ENCODE measurements at regions not wholly inside any gene's neighbourhood (a gene's known extent, or its start where the extent isn't known, plus 50 kb on each side); places are given as distances from the start of the nearest gene placed in this dataset.

DNA sequence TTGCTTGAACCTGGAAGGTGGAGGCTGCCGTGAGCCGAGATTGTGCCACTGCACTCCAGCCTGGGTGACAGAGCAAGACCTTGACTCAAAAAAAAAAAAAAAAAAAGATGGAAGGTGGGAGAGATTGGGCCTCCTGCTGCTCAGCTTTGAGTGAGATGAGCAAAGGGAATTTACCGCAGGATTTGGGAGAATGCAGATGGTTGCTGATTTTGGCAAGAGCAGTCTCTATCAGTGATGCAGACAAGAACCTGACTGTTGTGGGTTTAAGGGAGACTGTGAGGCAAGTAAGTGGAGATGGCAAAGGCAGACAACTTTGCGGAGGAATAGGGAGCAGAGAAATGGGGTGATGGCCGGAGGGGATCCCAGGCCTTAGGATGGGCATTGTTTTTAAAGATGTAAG is 1140.8 kb upstream of the AUTS2 start:
- DNase-seq: no peak

- no peak for DNase-seq
Observed at GRCh38 chr7:68458010-68458908, 1140.0 kb upstream of the AUTS2 start.

DNA sequence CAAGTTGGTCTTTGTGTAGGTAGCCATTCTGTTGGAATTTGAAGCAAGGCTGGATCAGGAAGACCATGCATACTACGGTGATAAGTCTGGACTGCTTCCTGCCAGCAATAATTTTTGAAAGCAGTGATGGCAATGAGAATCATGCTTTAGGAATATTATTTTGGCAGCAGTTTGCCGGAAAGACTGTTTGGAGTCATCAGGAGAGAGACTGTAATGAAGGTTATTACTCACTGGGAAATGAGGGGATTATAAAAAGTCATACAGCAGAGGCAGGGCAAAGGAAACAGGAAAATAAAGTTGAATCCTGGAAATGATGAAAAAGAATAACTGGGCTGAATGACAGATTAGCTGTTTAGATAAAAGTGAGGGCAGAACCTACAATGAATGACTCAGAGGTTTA is 1136.8 kb upstream of the AUTS2 start:
- no peak for DNase-seq

DNA sequence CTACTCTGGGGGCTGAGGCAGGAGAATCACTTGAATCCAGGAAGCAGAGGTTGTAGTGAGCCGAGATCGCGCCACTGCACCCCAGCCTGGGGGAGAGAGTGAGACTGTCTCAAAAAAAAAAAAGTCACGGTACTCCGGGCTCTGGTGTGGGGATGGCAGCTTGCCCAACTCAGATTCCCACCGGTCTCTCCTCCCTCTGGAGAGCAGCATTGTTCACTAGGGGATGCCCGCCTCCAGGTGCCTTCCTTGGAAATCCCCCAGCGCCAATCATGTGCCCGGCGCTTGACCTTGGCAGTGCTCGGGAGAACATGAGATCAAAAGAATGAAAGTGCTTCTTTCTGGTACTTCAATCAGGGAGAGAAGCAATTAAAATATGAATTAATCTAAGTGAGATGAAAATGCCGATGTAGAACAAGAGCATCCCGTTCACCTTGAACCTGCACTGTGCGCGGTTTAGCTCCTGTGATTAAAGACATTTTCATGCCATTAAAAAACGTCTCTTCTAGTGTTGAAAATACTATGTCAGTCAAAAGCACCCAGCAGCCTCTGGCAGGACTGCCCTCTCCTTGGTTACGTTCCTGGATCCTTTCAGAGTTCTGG is 1127.3 kb upstream of the AUTS2 start:
- DNase-seq: no peak

- DNase-seq: no peak
Observed at GRCh38 chr7:68472688-68473087, 1125.6 kb upstream of the AUTS2 start.

DNA sequence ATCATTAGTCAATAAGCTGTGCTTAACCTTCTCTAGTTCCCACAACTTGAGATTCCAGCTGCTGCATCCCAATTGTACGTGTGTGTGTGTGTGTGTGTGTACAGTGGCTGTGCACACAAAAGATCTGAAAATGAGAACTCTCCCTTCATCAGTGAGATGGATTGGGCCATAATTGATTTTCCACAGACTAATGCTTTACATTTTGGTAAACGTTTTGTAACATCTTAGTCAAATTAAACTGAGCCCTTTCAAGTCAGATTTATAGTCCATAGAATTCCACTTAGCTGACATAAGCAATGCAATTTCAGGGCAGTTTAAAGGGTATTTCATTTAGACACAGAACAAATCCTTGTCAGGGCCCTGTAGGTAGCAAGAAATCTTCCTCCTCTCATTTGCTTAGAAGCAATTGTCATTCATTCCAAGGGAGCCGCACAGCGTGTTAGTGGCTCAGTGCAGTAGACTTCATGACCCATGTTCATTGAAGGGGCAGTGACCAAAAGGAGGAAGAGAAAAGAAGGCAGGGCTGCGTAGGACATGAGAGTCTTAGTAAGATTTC is 1123.5 kb upstream of the AUTS2 start:
- DNase-seq: no peak

DNA sequence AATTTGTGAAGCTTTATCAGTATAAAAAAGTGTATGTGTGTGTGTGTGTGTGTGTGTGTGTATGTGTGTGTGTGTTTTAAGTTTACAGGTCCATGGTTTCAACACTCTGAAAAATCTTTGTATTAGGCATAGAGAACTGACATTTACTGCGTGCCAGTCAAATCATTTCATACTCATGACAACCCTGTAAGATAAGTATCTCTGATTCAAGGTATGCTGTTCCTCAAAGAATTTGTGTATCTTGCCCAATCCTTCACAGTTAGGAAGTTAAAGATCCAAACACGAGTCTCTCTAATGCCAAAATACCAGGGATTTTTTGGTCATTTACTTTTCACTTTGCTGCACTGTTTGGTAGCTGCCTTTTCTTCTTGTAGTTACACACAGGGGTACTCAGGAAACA is 1121.3 kb upstream of the AUTS2 start:
- no peak for DNase-seq

DNA sequence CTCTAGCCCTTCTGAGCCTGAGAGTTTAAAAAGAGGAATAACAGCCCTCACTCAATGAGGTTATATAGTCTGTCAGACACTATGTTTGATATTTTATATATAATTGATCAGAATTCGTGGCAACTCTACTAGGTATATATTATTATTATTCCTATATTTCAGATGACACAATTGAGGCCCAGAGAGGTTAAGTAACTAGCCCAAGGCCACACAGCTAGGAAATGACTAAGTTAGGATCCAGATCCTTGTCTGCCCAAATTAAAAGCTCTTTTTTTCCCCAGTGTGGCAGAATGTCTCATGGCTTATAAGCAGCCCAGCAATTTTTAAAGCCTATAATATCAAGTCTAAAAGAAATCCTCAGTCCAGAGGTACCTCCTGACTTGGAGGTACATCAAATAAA is 1119.9 kb upstream of the AUTS2 start:
- no peak for DNase-seq

DNA sequence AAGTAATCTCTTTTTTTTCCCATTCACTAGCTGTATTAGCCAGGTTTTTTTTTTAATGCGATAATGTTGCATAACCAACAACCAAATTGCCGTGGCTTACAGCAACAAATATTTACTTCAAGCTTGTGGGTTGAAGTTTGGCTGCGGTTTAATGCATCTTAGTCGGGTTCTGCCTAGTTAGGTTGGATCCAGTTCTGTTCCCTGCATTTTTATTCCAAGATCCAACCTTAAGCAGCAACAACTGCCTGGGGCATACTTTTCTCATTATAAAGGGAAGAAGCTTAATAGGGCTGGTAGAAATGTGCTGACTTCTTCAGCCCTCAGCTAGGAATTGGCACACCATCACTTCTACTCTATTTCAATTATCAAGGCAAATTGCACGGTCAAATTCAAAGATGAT is 1115.5 kb upstream of the AUTS2 start:
- DNase-seq: no peak

GRCh38 chr7:68484731-68485130 is 1113.5 kb upstream of the AUTS2 start:
- DNase-seq: no peak

- DNase-seq: no peak
Observed at GRCh38 chr7:68485253-68485917, 1112.9 kb upstream of the AUTS2 start.

DNA sequence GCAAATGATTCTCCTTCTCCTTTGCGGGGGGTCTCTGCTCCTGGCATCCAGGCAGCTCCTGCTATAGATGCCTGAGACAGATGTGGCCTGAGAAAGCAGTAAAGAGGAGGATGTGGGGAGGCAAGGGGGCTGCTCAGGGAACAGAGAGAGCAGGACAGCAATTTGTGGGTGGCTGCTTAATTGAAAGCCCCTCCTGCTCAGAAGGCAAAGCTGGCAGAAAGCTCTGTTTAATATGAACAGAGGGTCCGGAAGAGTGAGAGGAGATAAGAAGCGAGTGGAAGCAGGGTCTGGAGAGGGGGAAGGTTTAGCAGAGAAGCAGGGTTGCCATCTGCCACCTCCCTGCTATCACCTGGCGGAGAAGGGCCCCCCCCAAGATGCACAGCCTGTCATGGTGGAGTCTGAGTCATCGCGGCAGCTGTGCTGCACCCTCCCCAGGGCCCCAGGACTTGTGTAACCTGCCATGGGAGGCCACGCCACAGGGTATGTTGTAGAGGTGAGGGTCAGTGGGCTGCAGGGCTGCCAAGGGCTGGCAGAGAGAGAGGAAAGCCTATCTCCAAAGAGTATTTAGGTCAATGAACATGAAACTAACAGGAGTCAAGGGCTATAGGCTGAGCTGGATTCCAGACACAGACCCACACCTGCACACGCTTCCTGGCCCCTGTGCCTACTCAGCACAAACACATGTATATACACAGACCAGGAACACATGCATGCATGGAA is 1109.8 kb upstream of the AUTS2 start:
- no peak for DNase-seq

DNA sequence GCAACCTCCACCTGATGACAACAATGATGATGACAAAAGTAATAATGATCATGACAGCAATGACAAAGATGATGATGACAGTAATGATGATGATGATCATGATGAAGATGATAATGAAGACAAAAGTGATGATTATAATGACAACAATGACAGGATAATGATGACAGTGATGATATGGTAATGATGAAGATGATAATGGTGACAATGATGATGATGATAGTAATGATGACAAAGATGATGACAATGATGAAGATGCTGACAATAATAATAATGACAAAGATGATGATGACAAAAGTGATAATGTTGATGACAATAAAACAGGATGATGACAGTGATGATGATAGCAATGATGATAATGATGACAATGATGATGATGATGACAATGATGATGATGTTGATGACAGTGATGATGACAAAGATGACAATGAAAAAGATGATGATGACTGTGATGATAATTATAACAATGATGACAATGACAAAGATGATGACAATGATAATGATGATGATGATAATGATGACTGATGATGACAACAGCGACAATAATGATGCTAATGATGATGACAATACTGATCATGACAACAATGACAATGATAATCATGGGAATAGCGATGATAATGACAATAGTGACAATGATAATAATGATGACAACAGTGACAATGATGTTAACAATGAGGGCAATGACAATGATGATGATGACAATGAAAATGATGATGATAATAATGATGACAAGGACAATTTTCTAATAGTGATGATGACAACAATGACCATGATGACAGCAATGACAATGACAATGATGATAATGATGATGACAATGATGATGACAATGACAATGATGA is 1106.5 kb upstream of the AUTS2 start:
- no peak for DNase-seq

DNA sequence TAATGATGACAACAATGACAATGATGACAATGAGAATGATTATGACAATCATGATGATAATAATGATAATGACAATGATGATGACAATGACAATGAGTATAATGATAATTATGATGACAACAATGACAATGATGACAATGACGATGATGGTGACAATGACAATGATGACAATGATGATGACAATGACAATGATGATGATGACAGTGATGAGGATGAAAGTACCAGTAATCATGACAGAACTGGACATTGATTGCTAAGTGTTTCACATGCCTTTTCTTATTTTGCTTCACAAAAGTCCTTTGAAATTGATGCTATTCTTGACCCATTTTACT is 1106.0 kb upstream of the AUTS2 start:
- DNase-seq: no peak

GRCh38 chr7:68503400-68503799 is 1094.9 kb upstream of the AUTS2 start:
- no peak for DNase-seq

DNA sequence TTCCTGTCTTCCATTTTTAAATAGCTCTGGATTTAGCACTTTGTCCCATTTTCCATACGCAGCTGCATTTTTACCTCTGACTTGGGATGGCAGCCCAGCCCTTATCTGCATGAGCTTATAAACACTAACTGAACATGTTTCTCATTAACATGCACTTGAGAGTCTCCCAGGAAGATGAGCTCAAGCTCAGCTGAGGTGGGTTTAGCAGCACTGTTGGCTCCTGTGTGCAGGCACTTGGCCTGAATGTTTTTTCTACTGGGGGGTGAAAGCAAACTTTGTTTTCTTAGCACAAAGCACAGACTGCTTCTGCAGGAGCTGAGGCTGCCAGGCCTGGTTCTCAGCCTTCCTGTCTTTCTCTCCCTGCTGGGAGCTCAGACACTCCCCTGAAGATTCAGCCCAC is 1093.6 kb upstream of the AUTS2 start:
- no peak for DNase-seq

- DNase-seq: no peak
Observed at GRCh38 chr7:68505721-68506120, 1092.6 kb upstream of the AUTS2 start.

DNA sequence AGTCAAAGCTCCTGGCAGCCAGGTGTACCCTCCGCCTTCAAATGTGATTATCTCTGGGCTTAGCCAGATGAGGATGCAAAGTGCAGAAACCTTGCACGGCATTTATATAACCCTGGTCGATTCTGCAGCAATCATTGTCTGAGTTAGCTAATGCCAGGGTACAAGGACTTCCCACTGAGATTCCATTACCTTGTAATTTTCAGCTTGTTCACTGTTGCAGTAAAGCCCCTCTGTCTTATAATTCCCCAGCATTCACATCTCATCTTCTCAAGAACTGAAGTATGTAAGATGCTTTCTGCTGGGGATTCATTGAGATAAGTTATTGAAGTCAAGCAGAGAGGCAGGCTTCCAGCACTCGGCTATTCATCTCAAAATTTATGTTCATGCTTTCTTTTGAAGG is 1090.6 kb upstream of the AUTS2 start:
- no peak for DNase-seq

DNA sequence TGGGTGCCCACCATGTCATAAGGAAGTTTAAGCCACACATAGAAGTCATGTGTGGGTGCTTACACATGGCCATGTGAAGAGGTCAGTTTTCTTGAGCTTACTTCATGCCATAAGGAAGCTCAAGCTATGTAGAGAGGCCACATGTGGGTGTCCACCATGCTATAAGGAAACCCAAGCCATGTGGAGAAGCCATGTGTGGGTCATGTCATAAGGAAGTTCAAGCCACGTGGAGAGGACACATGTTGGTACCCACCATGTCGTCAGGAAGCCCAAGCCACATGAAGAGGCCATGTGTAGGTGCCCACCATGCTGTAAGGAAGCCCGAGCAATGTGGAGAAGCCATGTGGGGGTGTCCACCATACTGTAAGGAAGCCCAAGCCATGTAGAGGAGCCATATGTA is 1089.2 kb upstream of the AUTS2 start:
- no peak for DNase-seq

- DNase-seq: no peak
Observed at GRCh38 chr7:68509603-68510002, 1088.7 kb upstream of the AUTS2 start.

DNA sequence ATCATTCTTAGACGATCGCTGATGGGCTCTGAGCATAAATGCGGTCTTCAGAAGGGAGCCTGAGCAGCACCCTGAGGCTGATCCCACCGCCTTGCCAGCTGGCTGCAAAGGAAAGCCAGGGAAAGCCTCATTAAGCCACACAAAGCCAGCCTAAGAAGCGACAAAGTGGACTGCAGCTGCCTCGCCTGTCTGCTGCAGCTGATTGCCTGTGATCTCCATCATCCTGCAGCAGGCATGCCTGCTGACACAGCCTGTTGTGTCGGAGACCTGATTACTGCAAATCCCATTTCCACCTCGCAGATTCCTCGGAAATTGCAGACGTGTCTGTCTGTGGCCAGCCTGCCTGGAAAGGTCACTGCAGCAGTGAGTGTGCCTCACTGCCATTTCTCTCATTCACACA is 1087.0 kb upstream of the AUTS2 start:
- DNase-seq: no peak

- no peak for DNase-seq
Observed at GRCh38 chr7:68512466-68512865, 1085.8 kb upstream of the AUTS2 start.
